SK-N-SH (cell line): ENCODE measurements at regions not wholly inside any gene's neighbourhood (a gene's known extent, or its start where the extent isn't known, plus 50 kb on each side); places are given as distances from the start of the nearest gene placed in this dataset.

Source experiments
- CTCF ChIA-PET: fragments of 300-600, 350-600 bp; formaldehyde crosslinking; extraction: SDS; loops from one replicate; lab custom pipeline; 2021; lab: Yijun Ruan, JAX
- POLR2A ChIA-PET: fragments of 350-600 bp; sonication (Branson Sonifier 250); formaldehyde crosslinking; extraction: SDS; loops from one replicate; lab custom pipeline; 2020; ENCODE audit warnings: antibody characterized with exemption, inconsistent platforms; lab: Yijun Ruan, JAX
- DNase-seq: peaks from one replicate; pipeline ENCODE4 v3.0.0; 2012
- H2AFZ ChIP-seq: fragments of 200-600 bp; sonication (generic); 2 replicates; pipeline ENCODE4 v1.8.1; 2016; ENCODE audit warnings: antibody characterized with exemption, mild to moderate bottlenecking, low read depth
- H3F3A ChIP-seq: fragments of 200-600 bp; sonication (generic); replicated peaks from 2 replicates; pipeline ENCODE3; 2016; ENCODE audit warnings: antibody characterized with exemption, mild to moderate bottlenecking; ENCODE audit not compliant: insufficient read depth
- H3K27ac ChIP-seq, 2 experiments: fragments of 200-500 bp in 1 of 2; fragments of 200-600 bp in 1 of 2; sonication (Bioruptor generic) in 1 of 2; sonication (generic), shearing (Covaris generic) in 1 of 2; 2 replicates each; pipeline versions ENCODE4 v1.5.1 to v1.6.1; 2014 to 2016; ENCODE audit warnings: low read depth in 2 of 2, inconsistent platforms in 1 of 2, low read length in 1 of 2, mild to moderate bottlenecking in 1 of 2, mixed read lengths in 1 of 2
- H3K27me3 ChIP-seq: fragments of 200-600 bp; sonication (generic), shearing (Covaris generic); 2 replicates; pipeline ENCODE4 v1.6.1; 2016; ENCODE audit warnings: mixed run types; ENCODE audit not compliant: insufficient read depth
- H3K36me3 ChIP-seq, 2 experiments: fragments of 200-500 bp in 1 of 2; fragments of 200-600 bp in 1 of 2; sonication (Bioruptor generic) in 1 of 2; sonication (generic) in 1 of 2; replicated peaks in 1 of 2; 2 replicates each; pipeline versions ENCODE3 to v1.5.1; 2014 to 2016; ENCODE audit warnings: low read length in 1 of 2, mild to moderate bottlenecking in 1 of 2; ENCODE audit not compliant: insufficient read depth in 2 of 2, control insufficient read depth in 1 of 2
- H3K4me1 ChIP-seq, 2 experiments: fragments of 200-500 bp in 1 of 2; fragments of 200-600 bp in 1 of 2; sonication (Bioruptor generic) in 1 of 2; sonication (generic), shearing (Covaris generic) in 1 of 2; 2 replicates each; pipeline versions ENCODE4 v1.5.1 to v1.6.1; 2014 to 2016; ENCODE audit warnings: low read depth in 1 of 2, low read length in 1 of 2, mixed run types in 1 of 2; ENCODE audit not compliant: insufficient read depth in 2 of 2, control insufficient read depth in 1 of 2
- H3K4me2 ChIP-seq: fragments of 200-600 bp; sonication (generic), shearing (Covaris generic); 2 replicates; pipeline ENCODE4 v1.6.1; 2017; ENCODE audit warnings: mixed run types
- H3K4me3 ChIP-seq, 2 experiments: fragments of 200-500 bp in 1 of 2; fragments of 200-600 bp in 1 of 2; sonication (Bioruptor generic) in 1 of 2; sonication (generic), shearing (Covaris generic) in 1 of 2; 2 replicates each; pipeline versions ENCODE4 v1.5.1 to v1.8.1; 2014 to 2016; ENCODE audit warnings: low read depth in 2 of 2, inconsistent platforms in 1 of 2, low read length in 1 of 2, mild to moderate bottlenecking in 1 of 2, mixed read lengths in 1 of 2, moderate library complexity in 1 of 2
- H3K79me2 ChIP-seq: fragments of 200-600 bp; sonication (generic); 2 replicates; pipeline ENCODE4 v1.8.1; 2017; ENCODE audit warnings: mild to moderate bottlenecking; ENCODE audit not compliant: insufficient read depth
- H3K9ac ChIP-seq: fragments of 200-600 bp; sonication (generic); 2 replicates; pipeline ENCODE4 v1.6.1; 2017; ENCODE audit warnings: mixed run types
- H3K9me2 ChIP-seq: fragments of 200-600 bp; sonication (generic); 2 replicates; pipeline ENCODE4 v1.6.1; 2017; ENCODE audit warnings: mixed run types
- H3K9me3 ChIP-seq: fragments of 200-600 bp; sonication (generic); 2 replicates; pipeline ENCODE4 v1.6.1; 2017; ENCODE audit warnings: mixed run types, mild to moderate bottlenecking, moderate library complexity
- H4K20me1 ChIP-seq: fragments of 200-600 bp; sonication (generic); 2 replicates; pipeline ENCODE4 v1.6.1; 2017; ENCODE audit warnings: mild to moderate bottlenecking, mixed run types; ENCODE audit not compliant: insufficient read depth
- CTCF ChIP-seq: fragments of 200-600 bp; sonication (generic); IDR thresholded peaks from 2 replicates; pipeline ENCODE4 v1.6.1; 2017; ENCODE audit warnings: antibody characterized with exemption, mild to moderate bottlenecking, moderate library complexity
- IRF3 ChIP-seq: fragments of 150-350 bp; IDR thresholded peaks from 2 replicates; pipeline ENCODE4 v1.6.1; 2016; ENCODE audit warnings: mild to moderate bottlenecking, low read depth, low read length
- MEF2A ChIP-seq: IDR thresholded peaks from 2 replicates; pipeline ENCODE4 v1.4.0; 2012; ENCODE audit warnings: low read depth, borderline replicate concordance
- NFIC ChIP-seq: IDR thresholded peaks from 2 replicates; pipeline ENCODE4 v1.4.0; 2012; ENCODE audit warnings: borderline replicate concordance
- POLR2AphosphoS5 ChIP-seq: IDR thresholded peaks from 2 replicates; pipeline ENCODE4 v1.6.1; 2012; ENCODE audit warnings: low read depth, low read length
- RAD21 ChIP-seq: IDR thresholded peaks from 2 replicates; pipeline ENCODE4 v1.6.1; 2012; ENCODE audit warnings: mild to moderate bottlenecking, low read length
- SMC3 ChIP-seq: IDR thresholded peaks from 2 replicates; pipeline ENCODE4 v1.6.1; 2012; ENCODE audit warnings: low read depth, low read length, improper control_type of control experiment
- TAF1 ChIP-seq: IDR thresholded peaks from 2 replicates; pipeline ENCODE4 v1.6.1; 2012; ENCODE audit warnings: low read depth, mild to moderate bottlenecking, low read length, moderate library complexity, borderline replicate concordance
- WGBS: methylation state at CpG from one replicate; pipeline ENCODE4 v1.1.6; 2017; ENCODE audit warnings: low lambda C conversion rate; 5-methylcytosine and 5-hydroxymethylcytosine counted together

- Histone ChIP-seq H4K20me1 (no peaks in the 10 kb centered on the region), H3K4me3 (no peak overlapping the region), H3F3A (no peaks in the 10 kb centered on the region), H3K27me3 (peaks cover 29% of the 10 kb centered on the region; the same call in 1 of the 2 replicates), H3K9me3 (no peaks in the 10 kb centered on the region), H3K9me2 (no peaks in the 10 kb centered on the region), H3K79me2 (no peaks in the 10 kb centered on the region), H2AFZ (no peak overlapping the region), H3K4me2 (no peak overlapping the region), H3K4me1 (no peaks in the 10 kb centered on the region), H3K36me3 (no peaks in the 10 kb centered on the region), H3K27ac (no peak overlapping the region), H3K9ac (no peak overlapping the region)
- 53% methylated on average over 12 of the region's 13 CpGs for WGBS
- DNase-seq = peak; percentile 77
- TF ChIP-seq TAF1 (no peak), SMC3 (peak; percentile 25; the same call in 1 of the 2 replicates), RAD21 (peak; percentile 57), CTCF (peak; percentile 44), IRF3 (no peak)
- POLR2A ChIA-PET = no interaction called here
- CTCF ChIA-PET = interaction anchor here (0.6 to 1.6 kb wide), 5 partner anchors 13 to 1393 kb away, joined by 3 to 7 read pairs (median 3); no protein-coding TSS in a partner anchor
Measured at GRCh38 chr2:19746611-19747309, 155.0 kb downstream of the TTC32 start.

GRCh38 chr2:19746137-19746600 lies 155.6 kb downstream of the TTC32 start:
- WGBS = 65% methylated on average over 8 of the region's 8 CpGs
- H3K9me2 ChIP-seq = no peaks in the 10 kb centered on the region
- H3K4me1 ChIP-seq = no peaks in the 10 kb centered on the region
- ChIA-PET CTCF (interaction anchor here (0.6 to 1.6 kb wide), 5 partner anchors 14 to 1392 kb away, joined by 3 to 7 read pairs (median 3); no protein-coding TSS in a partner anchor), POLR2A (no interaction called here)
- no peak overlapping the region for H3K9ac ChIP-seq
- H3K79me2 ChIP-seq = no peaks in the 10 kb centered on the region
- no peaks in the 10 kb centered on the region for H4K20me1 ChIP-seq
- H3K4me3 ChIP-seq = no peak overlapping the region
- no peak for DNase-seq
- no peak overlapping the region for H3K4me2 ChIP-seq
- H2AFZ ChIP-seq = no peak overlapping the region
- peaks cover 26% of the 10 kb centered on the region; the same call in 1 of the 2 replicates for H3K27me3 ChIP-seq
- TF ChIP-seq IRF3 (no peak), RAD21 (no peak), POLR2AphosphoS5 (no peak), NFIC (no peak), MEF2A (no peak)
- H3K9me3 ChIP-seq = no peaks in the 10 kb centered on the region
- H3K27ac ChIP-seq = no peak overlapping the region
- H3K36me3 ChIP-seq = no peaks in the 10 kb centered on the region
- H3F3A ChIP-seq = no peaks in the 10 kb centered on the region
